HCT116 (cell line): ENCODE measurements at regions not wholly inside any gene's neighbourhood (a gene's known extent, or its start where the extent isn't known, plus 50 kb on each side); places are given as distances from the start of the nearest gene placed in this dataset.

Experiments used
- ATAC-seq: fragments of 200-7000 bp; cut with Tn5 transposase; 2 replicates; pipeline ENCODE4 v1.9.1; 2020; ENCODE audit warnings: mild to moderate bottlenecking, moderate library complexity
- BruUV-seq: library from RNA; stranded (reverse); fragments of 400-500 nt; replicated peaks from 2 replicates; lab custom pipeline; 2021; lab: Mats Ljungman, UMichigan
- CTCF ChIA-PET: fragments of 300-600 bp; sonication (Branson Sonifier 250); formaldehyde crosslinking; loops from one replicate; lab custom pipeline; 2021; ENCODE audit warnings: antibody characterized with exemption; lab: Charles Lee
- POLR2A ChIA-PET: fragments of 300-600, 350-600 bp; sonication (Branson Sonifier 250); formaldehyde crosslinking; loops from one replicate; lab custom pipeline; 2021; ENCODE audit warnings: antibody characterized with exemption; lab: Charles Lee
- RAD21 ChIA-PET, 2 experiments: fragments of 300-600 bp; sonication (Branson Sonifier 250); formaldehyde crosslinking; loops; one replicate each; lab custom pipeline; 2023; ENCODE audit warnings: low total read pairs in 2 of 2; ENCODE audit not compliant: uncharacterized antibody in 2 of 2, unreplicated experiment in 2 of 2, low non-redundant PET in 1 of 2; lab: Charles Lee
- DNase-seq: peaks from one replicate; pipeline ENCODE4 v3.0.0-alpha.2; 2010; ENCODE audit warnings: low read depth, low spot score
- H2AFZ ChIP-seq: fragments of 200-600 bp; shearing (Covaris generic), sonication (generic); 2 replicates; pipeline ENCODE4 v1.6.1; 2017; ENCODE audit warnings: low read depth, mixed run types, mixed read lengths, antibody characterized with exemption, low read length; ENCODE audit not compliant: poor library complexity, severe bottlenecking
- H3K27ac ChIP-seq: 2 replicates; pipeline ENCODE4 v1.5.1; 2012; ENCODE audit warnings: low read depth, low read length
- H3K27me3 ChIP-seq: fragments of 200-600 bp; sonication (generic); 2 replicates; pipeline ENCODE4 v1.6.1; 2016; ENCODE audit warnings: mixed run types, low read length, mixed read lengths; ENCODE audit not compliant: insufficient read depth
- H3K36me3 ChIP-seq, 2 experiments: fragments of 200-500 bp in 1 of 2; fragments of 200-600 bp in 1 of 2; sonication (Bioruptor generic) in 1 of 2; sonication (generic) in 1 of 2; 2 replicates each; pipeline versions ENCODE4 v1.5.1 to v1.6.1; 2014 to 2016; ENCODE audit warnings: low read length in 2 of 2, inconsistent platforms in 1 of 2, mixed read lengths in 1 of 2, mixed run types in 1 of 2; ENCODE audit not compliant: insufficient read depth in 2 of 2, control insufficient read depth in 1 of 2
- H3K4me1 ChIP-seq, 2 experiments: fragments of 200-600 bp in 1 of 2; sonication (generic) in 1 of 2; 2 replicates each; pipeline versions ENCODE4 v1.5.1 to v1.6.1; 2012 to 2017; ENCODE audit warnings: low read length in 2 of 2, inconsistent platforms in 1 of 2, mild to moderate bottlenecking in 1 of 2, mixed read lengths in 1 of 2, mixed run types in 1 of 2, moderate library complexity in 1 of 2; ENCODE audit not compliant: insufficient read depth in 2 of 2, control insufficient read depth in 1 of 2
- H3K4me2 ChIP-seq: fragments of 200-600 bp; sonication (generic); 2 replicates; pipeline ENCODE4 v1.6.1; 2017; ENCODE audit warnings: mixed run types, low read length, mixed read lengths
- H3K4me3 ChIP-seq, 2 experiments: fragments of 200-600 bp in 1 of 2; sonication (generic) in 1 of 2; replicated peaks in 1 of 2; 2 replicates each; pipeline ENCODE4 v1.5.1; 2011 to 2016; ENCODE audit warnings: low read length in 2 of 2, control low read depth in 1 of 2, low read depth in 1 of 2, mild to moderate bottlenecking in 1 of 2, mixed read lengths in 1 of 2, mixed run types in 1 of 2
- H3K79me2 ChIP-seq: fragments of 200-600 bp; sonication (generic); 2 replicates; pipeline ENCODE4 v1.6.1; 2017; ENCODE audit warnings: mild to moderate bottlenecking, mixed run types, low read length, moderate library complexity, mixed read lengths; ENCODE audit not compliant: insufficient read depth
- H3K9ac ChIP-seq: fragments of 200-600 bp; sonication (generic); 2 replicates; pipeline ENCODE4 v1.6.1; 2016; ENCODE audit warnings: low read length, mixed read lengths
- H3K9me2 ChIP-seq: fragments of 200-600 bp; sonication (generic), shearing (Covaris generic); 2 replicates; pipeline ENCODE4 v1.6.1; 2017; ENCODE audit warnings: mixed run types, mild to moderate bottlenecking, moderate library complexity; ENCODE audit not compliant: insufficient read depth
- H3K9me3 ChIP-seq, 2 experiments: fragments of 200-500 bp in 1 of 2; fragments of 200-600 bp in 1 of 2; sonication (Bioruptor generic) in 1 of 2; sonication (generic) in 1 of 2; 2 replicates each; pipeline ENCODE4 v1.6.1; 2014 to 2017; ENCODE audit warnings: low read length in 2 of 2, mixed read lengths in 2 of 2, inconsistent platforms in 1 of 2, low read depth in 1 of 2, mild to moderate bottlenecking in 1 of 2, mixed run types in 1 of 2, moderate library complexity in 1 of 2; ENCODE audit not compliant: control insufficient read depth in 1 of 2, insufficient read depth in 1 of 2
- H4K20me1 ChIP-seq: fragments of 200-600 bp; sonication (generic), shearing (Covaris generic); 2 replicates; pipeline ENCODE4 v1.6.1; 2017; ENCODE audit warnings: mixed run types, mild to moderate bottlenecking, moderate library complexity; ENCODE audit not compliant: insufficient read depth
- CBX3 ChIP-seq: IDR thresholded peaks from 2 replicates; pipeline ENCODE4 v1.6.1; 2012; ENCODE audit warnings: low read depth
- CEBPB ChIP-seq: IDR thresholded peaks from 2 replicates; pipeline ENCODE4 v1.6.1; 2012; ENCODE audit warnings: low read depth
- ELF1 ChIP-seq: IDR thresholded peaks from 2 replicates; pipeline ENCODE4 v1.6.1; 2012; ENCODE audit warnings: low read depth, borderline replicate concordance
- EZH2 ChIP-seq: fragments of 200-600 bp; sonication (generic); IDR thresholded peaks from 2 replicates; pipeline ENCODE4 v1.6.1; 2017; ENCODE audit warnings: antibody characterized with exemption, mixed run types
- EZH2phosphoT487 ChIP-seq: fragments of 200-600 bp; IDR thresholded peaks from 2 replicates; pipeline ENCODE4 v1.6.1; 2018; ENCODE audit warnings: antibody characterized with exemption, borderline replicate concordance
- FOSL1 ChIP-seq: IDR thresholded peaks from 2 replicates; pipeline ENCODE4 v1.6.1; 2012; ENCODE audit warnings: low read depth
- POLR2A ChIP-seq: IDR thresholded peaks from 2 replicates; pipeline ENCODE4 v1.7.0; 2011; ENCODE audit warnings: borderline replicate concordance; ENCODE audit not compliant: insufficient read depth, insufficient read length; ENCODE audit errors: extremely low read depth
- SP1 ChIP-seq: IDR thresholded peaks from 2 replicates; pipeline ENCODE4 v1.6.1; 2012; ENCODE audit warnings: low read depth
- TCF7L2 ChIP-seq: IDR thresholded peaks from 2 replicates; pipeline ENCODE4 v1.7.0; 2011; ENCODE audit warnings: borderline replicate concordance, inconsistent platforms; ENCODE audit not compliant: insufficient read depth, insufficient read length; ENCODE audit errors: extremely low read depth
- YY1 ChIP-seq: IDR thresholded peaks from 2 replicates; pipeline ENCODE4 v1.6.1; 2011; ENCODE audit warnings: low read length, low read depth, moderate library complexity, mild to moderate bottlenecking; ENCODE audit not compliant: insufficient replicate concordance; ENCODE audit errors: extremely low read depth
- ZNF274 ChIP-seq: fragments of 200-500 bp; sonication (Bioruptor generic); IDR thresholded peaks from 2 replicates; pipeline ENCODE4 v1.6.1; 2014; ENCODE audit warnings: mild to moderate bottlenecking, low read depth, low read length, inconsistent platforms
- intact Hi-C: fragments of 100-400 bp; cut with micrococcal nuclease; formaldehyde crosslinking; loops from 2 replicates; pipeline ENCODE4 v1.10.0; 2022
- TF ChIP-seq, protein P1 (sequence below): IDR thresholded peaks from 2 replicates; pipeline ENCODE4 v1.6.1; 2012; ENCODE audit warnings: low read depth
- TF ChIP-seq, protein P2 (sequence below): IDR thresholded peaks from 2 replicates; pipeline ENCODE4 v1.6.1; 2012
- TF ChIP-seq, protein P3 (sequence below), 3 experiments: fragments of 200-600 bp in 1 of 3; sonication (generic) in 1 of 3; IDR thresholded peaks in 2 of 3; conservative IDR thresholded peaks in 1 of 3; 2 replicates each; pipeline ENCODE4 v1.5.1; 2012 to 2017; ENCODE audit warnings: low read depth in 2 of 3, low read length in 2 of 3, antibody characterized with exemption in 1 of 3, borderline replicate concordance in 1 of 3, control low read depth in 1 of 3, mild to moderate bottlenecking in 1 of 3, mixed read lengths in 1 of 3, mixed run types in 1 of 3, moderate library complexity in 1 of 3; ENCODE audit not compliant: insufficient read depth in 1 of 3

GRCh38 chr7:89777499-89777898 is 376.8 kb upstream of the STEAP1 start:
- Histone ChIP-seq H3K4me1 (no peaks in the 10 kb centered on the region), H2AFZ (no peak overlapping the region), H3K27ac (no peak overlapping the region), H4K20me1 (no peaks in the 10 kb centered on the region), H3K27me3 (no peaks in the 10 kb centered on the region), H3K36me3 (no peaks in the 10 kb centered on the region), H3K79me2 (no peaks in the 10 kb centered on the region), H3K9me2 (no peaks in the 10 kb centered on the region), H3K4me3 (no peak overlapping the region), H3K9ac (no peak overlapping the region), H3K4me2 (no peak overlapping the region), H3K9me3 (no peaks in the 10 kb centered on the region)
- ATAC-seq: no peak
- TF ChIP-seq TCF7L2 (no peak), EZH2 (no peak), SP1 (no peak), ELF1 (no peak), ZNF274 (no peak), YY1 (no peak), CEBPB (no peak), EZH2phosphoT487 (no peak), CBX3 (no peak), POLR2A (no peak), FOSL1 (no peak)
- TF ChIP-seq, protein P1, sequence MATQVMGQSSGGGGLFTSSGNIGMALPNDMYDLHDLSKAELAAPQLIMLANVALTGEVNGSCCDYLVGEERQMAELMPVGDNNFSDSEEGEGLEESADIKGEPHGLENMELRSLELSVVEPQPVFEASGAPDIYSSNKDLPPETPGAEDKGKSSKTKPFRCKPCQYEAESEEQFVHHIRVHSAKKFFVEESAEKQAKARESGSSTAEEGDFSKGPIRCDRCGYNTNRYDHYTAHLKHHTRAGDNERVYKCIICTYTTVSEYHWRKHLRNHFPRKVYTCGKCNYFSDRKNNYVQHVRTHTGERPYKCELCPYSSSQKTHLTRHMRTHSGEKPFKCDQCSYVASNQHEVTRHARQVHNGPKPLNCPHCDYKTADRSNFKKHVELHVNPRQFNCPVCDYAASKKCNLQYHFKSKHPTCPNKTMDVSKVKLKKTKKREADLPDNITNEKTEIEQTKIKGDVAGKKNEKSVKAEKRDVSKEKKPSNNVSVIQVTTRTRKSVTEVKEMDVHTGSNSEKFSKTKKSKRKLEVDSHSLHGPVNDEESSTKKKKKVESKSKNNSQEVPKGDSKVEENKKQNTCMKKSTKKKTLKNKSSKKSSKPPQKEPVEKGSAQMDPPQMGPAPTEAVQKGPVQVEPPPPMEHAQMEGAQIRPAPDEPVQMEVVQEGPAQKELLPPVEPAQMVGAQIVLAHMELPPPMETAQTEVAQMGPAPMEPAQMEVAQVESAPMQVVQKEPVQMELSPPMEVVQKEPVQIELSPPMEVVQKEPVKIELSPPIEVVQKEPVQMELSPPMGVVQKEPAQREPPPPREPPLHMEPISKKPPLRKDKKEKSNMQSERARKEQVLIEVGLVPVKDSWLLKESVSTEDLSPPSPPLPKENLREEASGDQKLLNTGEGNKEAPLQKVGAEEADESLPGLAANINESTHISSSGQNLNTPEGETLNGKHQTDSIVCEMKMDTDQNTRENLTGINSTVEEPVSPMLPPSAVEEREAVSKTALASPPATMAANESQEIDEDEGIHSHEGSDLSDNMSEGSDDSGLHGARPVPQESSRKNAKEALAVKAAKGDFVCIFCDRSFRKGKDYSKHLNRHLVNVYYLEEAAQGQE: no peak
- TF ChIP-seq, protein P2, sequence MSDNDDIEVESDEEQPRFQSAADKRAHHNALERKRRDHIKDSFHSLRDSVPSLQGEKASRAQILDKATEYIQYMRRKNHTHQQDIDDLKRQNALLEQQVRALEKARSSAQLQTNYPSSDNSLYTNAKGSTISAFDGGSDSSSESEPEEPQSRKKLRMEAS: no peak
- TF ChIP-seq, protein P3, sequence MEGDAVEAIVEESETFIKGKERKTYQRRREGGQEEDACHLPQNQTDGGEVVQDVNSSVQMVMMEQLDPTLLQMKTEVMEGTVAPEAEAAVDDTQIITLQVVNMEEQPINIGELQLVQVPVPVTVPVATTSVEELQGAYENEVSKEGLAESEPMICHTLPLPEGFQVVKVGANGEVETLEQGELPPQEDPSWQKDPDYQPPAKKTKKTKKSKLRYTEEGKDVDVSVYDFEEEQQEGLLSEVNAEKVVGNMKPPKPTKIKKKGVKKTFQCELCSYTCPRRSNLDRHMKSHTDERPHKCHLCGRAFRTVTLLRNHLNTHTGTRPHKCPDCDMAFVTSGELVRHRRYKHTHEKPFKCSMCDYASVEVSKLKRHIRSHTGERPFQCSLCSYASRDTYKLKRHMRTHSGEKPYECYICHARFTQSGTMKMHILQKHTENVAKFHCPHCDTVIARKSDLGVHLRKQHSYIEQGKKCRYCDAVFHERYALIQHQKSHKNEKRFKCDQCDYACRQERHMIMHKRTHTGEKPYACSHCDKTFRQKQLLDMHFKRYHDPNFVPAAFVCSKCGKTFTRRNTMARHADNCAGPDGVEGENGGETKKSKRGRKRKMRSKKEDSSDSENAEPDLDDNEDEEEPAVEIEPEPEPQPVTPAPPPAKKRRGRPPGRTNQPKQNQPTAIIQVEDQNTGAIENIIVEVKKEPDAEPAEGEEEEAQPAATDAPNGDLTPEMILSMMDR (IDR thresholded peaks at IDR 0.05 in 2 of 3, conservative IDR thresholded peaks at IDR 0.05 in 1 of 3; ENCODE audit: borderline replicate concordance in 1 of 3, insufficient read depth in 1 of 3, low read depth in 2 of 3, low read length in 2 of 3): no peak
- POLR2A ChIA-PET: no interaction called here
- RAD21 ChIA-PET: no interaction called here
- no TSS peak for BruUV-seq
- no peak for DNase-seq
- CTCF ChIA-PET: no interaction called here
- intact Hi-C loops: no loop called here
